ENCODE measurements at regions not wholly inside any gene's neighbourhood (a gene's known extent, or its start where the extent isn't known, plus 50 kb on each side); places are given as distances from the start of the nearest gene placed in this dataset.

GRCh38 chr4:52483186-52483890 is 175.8 kb downstream of the USP46 start:
- no peak for TF ChIP-seq CTCF (IDR thresholded peaks at IDR 0.05; ENCODE audit: borderline replicate concordance, extremely low read depth, low read length, poor library complexity, severe bottlenecking)
- TF ChIP-seq EZH2 (IDR thresholded peaks at IDR 0.05; ENCODE audit: borderline replicate concordance, low read depth, low read length, severe bottlenecking), result no peak

Data from DND-41 (cell line).